IPS-18a (cell line): ENCODE measurements at regions not wholly inside any gene's neighbourhood (a gene's known extent, or its start where the extent isn't known, plus 50 kb on each side); places are given as distances from the start of the nearest gene placed in this dataset.

Source experiments
- H3K27ac ChIP-seq: one replicate; pipeline ENCODE4 v1.5.1; 2013; ENCODE audit warnings: low read length
- H3K27me3 ChIP-seq: one replicate; pipeline ENCODE4 v1.6.1; 2013; ENCODE audit warnings: mild to moderate bottlenecking, low read length; ENCODE audit not compliant: control insufficient read depth, insufficient read depth
- H3K36me3 ChIP-seq: one replicate; pipeline ENCODE4 v1.6.1; 2013; ENCODE audit warnings: low read depth, low read length; ENCODE audit not compliant: control insufficient read depth
- H3K4me1 ChIP-seq: one replicate; pipeline ENCODE4 v1.6.1; 2013; ENCODE audit warnings: low read depth, low read length; ENCODE audit not compliant: control insufficient read depth
- H3K4me3 ChIP-seq: one replicate; pipeline ENCODE4 v1.5.1; 2013; ENCODE audit warnings: low read length
- H3K9ac ChIP-seq: one replicate; pipeline ENCODE4 v1.6.1; 2013; ENCODE audit warnings: mild to moderate bottlenecking, low read length, moderate library complexity
- H3K9me3 ChIP-seq: one replicate; pipeline ENCODE4 v1.6.1; 2013; ENCODE audit warnings: low read depth, low read length; ENCODE audit not compliant: control insufficient read depth

DNA sequence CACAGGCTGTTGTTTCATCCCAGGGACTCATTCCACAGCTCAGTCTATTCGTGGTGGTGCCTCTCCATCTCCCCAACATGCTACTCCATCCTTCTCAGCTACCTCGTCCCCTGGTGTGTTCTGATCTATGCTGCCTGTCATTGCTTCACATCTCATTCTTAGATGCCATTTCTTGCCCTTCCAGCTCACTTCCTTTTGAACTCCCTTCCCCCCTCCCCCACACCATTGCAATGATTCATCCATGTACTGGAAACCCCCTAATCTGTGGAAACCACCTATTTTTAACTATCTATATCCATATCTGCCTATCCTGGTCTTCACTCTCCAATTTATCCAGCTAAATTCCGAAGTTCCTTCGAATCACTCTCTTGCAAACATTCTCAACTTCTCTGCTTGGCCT, 65.7 kb upstream of the PARD3B start:
- H3K4me3 ChIP-seq, result no peak overlapping the region
- H3K27me3 ChIP-seq, result no peaks in the 10 kb centered on the region
- H3K9me3 ChIP-seq, result no peaks in the 10 kb centered on the region
- H3K36me3 ChIP-seq, result no peaks in the 10 kb centered on the region
- no peak overlapping the region for H3K9ac ChIP-seq
- H3K4me1 ChIP-seq, result no peaks in the 10 kb centered on the region
- H3K27ac ChIP-seq, result no peak overlapping the region

DNA sequence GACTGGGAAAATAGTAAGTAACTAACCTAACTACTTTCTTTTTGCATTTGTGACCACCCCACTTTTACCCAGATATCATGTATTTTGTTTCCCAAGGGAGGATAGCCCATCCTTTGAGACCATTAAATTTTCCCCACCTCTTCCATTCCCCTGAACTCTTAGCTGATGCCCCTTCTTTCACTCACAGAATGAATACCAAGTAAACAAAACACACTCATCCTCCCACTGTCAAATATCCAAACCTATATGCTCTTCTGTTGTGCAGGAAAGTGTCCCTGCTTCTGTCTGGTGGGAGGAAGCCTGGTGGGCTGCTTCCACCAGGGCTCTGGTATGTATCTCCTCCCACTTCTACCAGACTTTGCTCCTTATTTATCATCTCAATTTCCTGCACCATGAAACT, 64.6 kb upstream of the PARD3B start:
- Histone ChIP-seq H3K9me3 (no peaks in the 10 kb centered on the region), H3K36me3 (no peaks in the 10 kb centered on the region), H3K4me1 (no peaks in the 10 kb centered on the region), H3K27me3 (no peaks in the 10 kb centered on the region), H3K9ac (no peak overlapping the region), H3K4me3 (no peak overlapping the region), H3K27ac (no peak overlapping the region)

DNA sequence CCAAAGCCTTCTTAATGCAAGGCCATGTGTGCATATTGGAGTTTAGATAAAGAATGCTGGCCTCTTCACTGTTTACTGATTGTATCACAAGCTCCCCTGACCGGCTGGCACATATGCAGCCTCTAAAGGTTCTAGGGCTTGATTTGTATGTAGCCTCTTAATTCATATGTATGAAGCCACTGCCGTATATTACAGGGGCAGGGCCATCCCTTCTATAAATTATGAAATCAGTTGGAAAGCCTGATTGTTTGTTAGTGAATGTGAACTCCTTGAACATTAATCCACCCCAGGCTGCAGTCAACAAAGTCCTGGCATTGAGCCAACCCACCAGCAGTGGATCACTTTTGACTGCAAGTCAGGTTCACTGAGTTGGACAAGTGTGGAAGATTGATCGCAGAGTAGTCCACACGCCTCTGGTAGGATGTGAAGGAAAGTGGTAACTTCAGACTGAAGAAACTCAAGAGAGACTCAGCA, 61.6 kb upstream of the PARD3B start:
- no peaks in the 10 kb centered on the region for H3K27me3 ChIP-seq
- no peaks in the 10 kb centered on the region for H3K36me3 ChIP-seq
- H3K27ac ChIP-seq, result no peak overlapping the region
- no peaks in the 10 kb centered on the region for H3K4me1 ChIP-seq
- no peaks in the 10 kb centered on the region for H3K9me3 ChIP-seq
- H3K9ac ChIP-seq, result no peak overlapping the region
- H3K4me3 ChIP-seq, result no peak overlapping the region

DNA sequence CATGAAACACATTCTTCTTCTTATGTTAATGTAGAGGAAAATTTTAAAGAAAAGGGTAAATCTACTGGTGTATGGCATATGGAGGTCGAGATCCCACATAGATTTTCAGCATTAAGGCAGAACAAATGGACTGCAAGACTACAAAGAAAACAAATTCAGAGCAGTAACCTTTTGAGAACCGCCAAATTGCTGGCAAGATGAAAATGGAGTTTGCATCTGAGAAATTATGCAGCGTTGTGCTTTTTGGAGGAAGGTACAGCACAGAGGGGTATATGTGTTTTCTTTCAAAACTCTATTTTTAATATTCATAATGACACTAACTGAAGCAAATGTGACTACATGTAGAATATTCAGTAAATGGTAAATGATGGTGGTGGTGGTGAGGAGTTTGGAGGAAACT, 59.0 kb upstream of the PARD3B start:
- H3K9me3 ChIP-seq, result no peaks in the 10 kb centered on the region
- no peak overlapping the region for H3K27ac ChIP-seq
- no peak overlapping the region for H3K4me3 ChIP-seq
- no peaks in the 10 kb centered on the region for H3K27me3 ChIP-seq
- no peaks in the 10 kb centered on the region for H3K4me1 ChIP-seq
- no peak overlapping the region for H3K9ac ChIP-seq
- no peaks in the 10 kb centered on the region for H3K36me3 ChIP-seq

DNA sequence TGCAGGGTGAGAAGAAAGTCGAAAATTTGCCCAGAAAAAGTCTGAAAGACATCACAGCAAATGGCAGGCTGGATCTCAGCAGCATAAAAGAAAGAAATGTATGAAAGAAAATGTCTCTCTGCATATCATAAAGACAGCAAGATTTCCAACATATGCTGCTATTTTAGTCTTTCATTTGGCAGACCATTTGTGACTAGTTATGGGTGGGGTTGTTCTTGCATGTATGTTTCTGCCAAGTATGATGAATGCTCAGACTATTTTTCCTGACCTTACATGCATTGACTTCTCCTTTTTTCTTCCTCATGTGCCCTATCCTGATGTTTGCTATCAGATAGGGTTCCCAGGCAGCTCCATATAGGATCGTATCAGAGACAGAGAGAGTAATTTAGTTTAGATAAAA, 58.5 kb upstream of the PARD3B start:
- Histone ChIP-seq H3K27me3 (no peaks in the 10 kb centered on the region), H3K4me3 (no peak overlapping the region), H3K27ac (no peak overlapping the region), H3K9me3 (no peaks in the 10 kb centered on the region), H3K9ac (no peak overlapping the region), H3K36me3 (no peaks in the 10 kb centered on the region), H3K4me1 (no peaks in the 10 kb centered on the region)

DNA sequence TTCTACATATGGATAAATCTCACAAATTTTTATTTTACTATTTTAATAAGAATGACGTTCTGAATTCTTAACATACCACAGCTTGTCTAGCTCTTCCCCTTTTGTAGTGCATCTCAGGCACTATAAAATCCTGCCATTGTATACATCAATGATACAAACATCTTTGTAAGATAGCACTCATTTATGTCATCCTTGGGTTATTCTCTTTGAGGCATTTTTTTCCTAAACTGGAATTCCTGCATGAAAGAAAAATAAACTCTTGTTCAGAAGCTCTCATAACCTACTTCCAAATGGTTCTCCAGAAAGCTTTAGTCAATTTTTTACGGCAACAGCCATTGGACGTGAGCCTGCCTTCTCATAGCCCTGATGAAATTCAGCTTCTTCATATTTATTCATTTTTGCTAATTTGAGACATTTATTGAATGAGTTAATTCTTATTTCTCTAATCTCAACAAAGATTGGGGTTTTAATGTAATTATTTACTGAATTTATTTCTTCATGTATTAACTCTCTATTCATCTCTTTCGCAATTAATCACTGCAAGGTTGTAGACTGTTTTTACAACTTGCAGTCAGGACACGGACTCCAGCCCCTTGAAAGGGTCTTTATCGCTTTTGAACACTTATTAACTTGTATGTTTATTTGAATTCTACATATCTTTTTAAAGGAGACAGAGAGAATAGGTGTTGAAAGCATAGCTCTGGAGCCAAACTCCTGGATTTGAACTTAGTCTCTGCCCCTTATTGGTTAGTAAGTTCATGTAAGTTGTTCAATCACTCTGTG, 57.6 kb upstream of the PARD3B start:
- Histone ChIP-seq H3K9ac (no peak overlapping the region), H3K4me1 (no peaks in the 10 kb centered on the region), H3K36me3 (no peaks in the 10 kb centered on the region), H3K27ac (no peak overlapping the region), H3K4me3 (no peak overlapping the region), H3K9me3 (no peaks in the 10 kb centered on the region), H3K27me3 (no peaks in the 10 kb centered on the region)

DNA sequence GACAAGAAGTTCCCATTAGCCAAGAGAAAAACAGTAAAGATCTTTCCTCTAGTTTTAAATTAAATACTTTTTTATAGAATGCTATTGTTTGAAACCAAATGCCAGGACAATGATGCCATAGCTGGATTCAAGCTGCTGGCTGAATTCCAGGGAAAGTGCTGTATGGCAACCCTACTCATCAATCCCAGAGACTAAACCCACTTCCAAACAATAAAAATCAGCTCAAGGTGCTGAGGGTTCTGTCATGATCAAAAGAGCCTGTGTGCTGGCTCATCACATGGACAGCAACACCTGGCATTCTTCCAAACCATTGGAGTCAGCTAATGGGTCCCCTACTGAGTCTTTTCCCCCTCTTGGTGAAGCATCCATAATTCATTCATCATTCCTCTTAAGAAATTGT, 53.7 kb upstream of the PARD3B start:
- Histone ChIP-seq H3K36me3 (no peaks in the 10 kb centered on the region), H3K27me3 (no peaks in the 10 kb centered on the region), H3K9ac (no peak overlapping the region), H3K27ac (no peak overlapping the region), H3K4me3 (no peak overlapping the region), H3K4me1 (no peaks in the 10 kb centered on the region), H3K9me3 (no peaks in the 10 kb centered on the region)

DNA sequence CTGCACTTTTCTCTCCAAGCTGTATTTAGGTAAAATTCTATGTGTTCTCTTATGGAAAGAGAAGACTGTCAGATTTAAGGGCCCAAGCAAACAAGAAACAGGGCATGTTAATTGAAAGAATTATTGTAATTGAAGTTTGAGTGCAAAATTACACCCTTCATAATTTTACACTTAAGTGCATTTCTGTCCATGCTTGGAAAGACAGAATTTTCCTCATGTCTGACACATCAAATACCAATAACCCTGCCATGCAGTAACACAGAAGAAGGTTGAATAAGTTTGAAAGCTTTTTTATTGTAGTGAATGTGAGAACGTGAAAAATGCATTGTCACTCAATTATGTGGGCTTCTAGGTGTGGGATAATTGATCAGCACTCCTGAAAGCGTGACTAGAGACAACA, 52.9 kb upstream of the PARD3B start:
- H3K27ac ChIP-seq, result no peak overlapping the region
- H3K36me3 ChIP-seq, result no peaks in the 10 kb centered on the region
- no peaks in the 10 kb centered on the region for H3K9me3 ChIP-seq
- no peak overlapping the region for H3K4me3 ChIP-seq
- no peaks in the 10 kb centered on the region for H3K4me1 ChIP-seq
- no peaks in the 10 kb centered on the region for H3K27me3 ChIP-seq
- no peak overlapping the region for H3K9ac ChIP-seq

DNA sequence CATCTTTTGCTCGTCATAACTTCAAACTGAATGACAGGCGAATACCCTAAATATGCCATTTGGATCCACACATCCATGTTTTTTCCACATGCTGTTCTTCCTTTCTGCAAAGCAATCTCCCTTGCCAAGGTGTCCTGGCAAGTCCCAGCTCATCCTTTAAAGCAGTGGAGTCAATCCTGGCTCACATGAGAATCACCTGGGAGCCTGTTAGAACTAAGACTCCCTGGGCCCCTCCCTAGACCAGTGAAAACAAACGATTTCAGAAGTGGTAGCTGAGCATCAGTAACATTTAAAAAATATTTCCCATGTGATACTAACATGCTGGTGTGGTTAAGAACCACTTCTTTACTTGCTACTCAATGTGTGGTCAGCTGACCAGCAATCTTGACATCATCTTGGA, 50.6 kb upstream of the PARD3B start:
- Histone ChIP-seq H3K36me3 (no peaks in the 10 kb centered on the region), H3K9me3 (no peaks in the 10 kb centered on the region), H3K27me3 (no peaks in the 10 kb centered on the region), H3K4me3 (no peak overlapping the region), H3K27ac (no peak overlapping the region), H3K4me1 (no peaks in the 10 kb centered on the region), H3K9ac (no peak overlapping the region)

DNA sequence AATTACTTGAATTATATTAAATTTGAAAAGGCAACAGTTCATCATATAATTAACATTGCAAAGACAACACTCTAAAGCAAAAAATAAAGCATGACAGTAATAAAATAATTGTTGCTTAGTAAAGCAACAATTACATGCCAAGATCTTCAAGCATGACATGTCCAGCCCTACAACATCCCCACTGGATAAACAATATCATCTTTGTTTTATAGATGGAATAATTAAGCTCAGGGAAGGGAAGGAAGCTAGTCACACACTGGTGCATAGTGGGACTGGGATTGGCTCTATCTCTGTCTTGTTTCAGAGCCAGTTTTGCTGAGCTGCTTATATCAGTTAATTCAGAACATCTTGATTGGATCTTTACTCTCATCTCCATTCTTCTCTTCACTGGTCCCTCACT, 49.9 kb upstream of the PARD3B start:
- Histone ChIP-seq H3K9me3 (no peaks in the 10 kb centered on the region), H3K9ac (no peak overlapping the region), H3K4me3 (no peak overlapping the region), H3K27me3 (no peaks in the 10 kb centered on the region), H3K36me3 (no peaks in the 10 kb centered on the region), H3K27ac (no peak overlapping the region), H3K4me1 (no peaks in the 10 kb centered on the region)
